B cell (primary cell): ENCODE measurements at regions not wholly inside any gene's neighbourhood (a gene's known extent, or its start where the extent isn't known, plus 50 kb on each side); places are given as distances from the start of the nearest gene placed in this dataset.

Experiments used
- ATAC-seq: fragments of 200-7000 bp; cut with Tn5 transposase; one replicate; pipeline ENCODE4 v1.10.0; 2021; ENCODE audit warnings: low read depth, mild to moderate bottlenecking, moderate number of reproducible peaks, moderate library complexity
- CTCF ChIA-PET: fragments of 350-600 bp; sonication (Branson Sonifier 250); formaldehyde crosslinking; loops from one replicate; lab custom pipeline; 2021; ENCODE audit warnings: antibody characterized with exemption, inconsistent platforms; lab: Charles Lee
- POLR2A ChIA-PET: fragments of 350-600 bp; sonication (Branson Sonifier 250); formaldehyde crosslinking; loops from one replicate; lab custom pipeline; 2021; ENCODE audit warnings: antibody characterized with exemption; lab: Charles Lee
- DNase-seq: peaks from one replicate; pipeline ENCODE4 v3.0.0; 2013
- H2AFZ ChIP-seq: 2 replicates; pipeline ENCODE4 v1.6.1; 2012; ENCODE audit warnings: mild to moderate bottlenecking, low read depth, low read length; ENCODE audit not compliant: insufficient read depth, poor library complexity, severe bottlenecking
- H3K27ac ChIP-seq, 2 donors: 1 replicate in 1 of 2; 2 replicates in 1 of 2; pipeline ENCODE4 v1.5.1; 2012 to 2013; ENCODE audit warnings: low read length in 2 of 2, mild to moderate bottlenecking in 2 of 2, moderate library complexity in 1 of 2
- H3K27me3 ChIP-seq, 4 experiments: fragments of 200-600 bp in 1 of 4; sonication (generic) in 1 of 4; replicated peaks in 1 of 4; 1 replicate in 2 of 4; 2 replicates in 2 of 4; pipeline versions ENCODE4 v1.6.1 to v1.7.0; 2013 to 2016; ENCODE audit warnings: low read length in 3 of 4, mild to moderate bottlenecking in 2 of 4, mixed read lengths in 1 of 4, moderate library complexity in 1 of 4; ENCODE audit not compliant: insufficient read depth in 4 of 4, control insufficient read depth in 3 of 4; ENCODE audit errors: control extremely low read depth in 1 of 4
- H3K36me3 ChIP-seq, 2 experiments: replicated peaks in 1 of 2; 1 replicate in 1 of 2; 2 replicates in 1 of 2; pipeline versions ENCODE4 v1.6.1 to v1.7.1; 2013; ENCODE audit warnings: low read length in 1 of 2; ENCODE audit not compliant: insufficient read depth in 2 of 2, control insufficient read depth in 1 of 2; ENCODE audit errors: control extremely low read depth in 1 of 2, extremely low read depth in 1 of 2
- H3K4me1 ChIP-seq, 2 donors: fragments of 200-600 bp in 1 of 2; sonication (generic) in 1 of 2; 1 replicate in 1 of 2; 2 replicates in 1 of 2; pipeline versions ENCODE4 v1.5.1 to v1.6.1; 2013 to 2017; ENCODE audit warnings: low read length in 2 of 2; ENCODE audit not compliant: control insufficient read depth in 2 of 2, insufficient read depth in 2 of 2
- H3K4me2 ChIP-seq: replicated peaks from 2 replicates; pipeline ENCODE3; 2012; ENCODE audit warnings: mild to moderate bottlenecking, low read depth, low read length; ENCODE audit not compliant: poor library complexity, severe bottlenecking
- H3K4me3 ChIP-seq, 5 experiments: fragments of 200-600 bp in 1 of 5; sonication (generic) in 1 of 5; 1 replicate in 3 of 5; 2 replicates in 2 of 5; pipeline versions ENCODE4 v1.5.1 to v1.7.0; 2011 to 2016; ENCODE audit warnings: low read length in 4 of 5, mild to moderate bottlenecking in 4 of 5, low read depth in 2 of 5, control low read depth in 1 of 5, moderate library complexity in 1 of 5; ENCODE audit not compliant: insufficient read depth in 1 of 5; ENCODE audit errors: control extremely low read depth in 1 of 5, extremely low read depth in 1 of 5
- H3K79me2 ChIP-seq: fragments of 200-600 bp; sonication (generic); one replicate; pipeline ENCODE4 v1.6.0; 2016; ENCODE audit warnings: low read length; ENCODE audit not compliant: control insufficient read depth, insufficient read depth
- H3K9ac ChIP-seq: fragments of 200-600 bp; sonication (generic); 2 replicates; pipeline ENCODE4 v1.6.1; 2017; ENCODE audit warnings: mild to moderate bottlenecking, low read length, moderate library complexity
- H3K9me3 ChIP-seq, 3 donors: one replicate each; pipeline versions ENCODE4 v1.6.1 to v1.7.1; 2013; ENCODE audit warnings: low read length in 2 of 3; ENCODE audit not compliant: control insufficient read depth in 2 of 3, insufficient read depth in 1 of 3; ENCODE audit errors: control extremely low read depth in 1 of 3
- H4K20me1 ChIP-seq: 2 replicates; pipeline ENCODE4 v1.6.0; 2012; ENCODE audit warnings: mild to moderate bottlenecking, low read length; ENCODE audit not compliant: insufficient read depth, control insufficient read depth, poor library complexity, severe bottlenecking
- H3K27ac Mint-ChIP-seq: one replicate; pipeline ENCODE4 v1.8.0; 2021; ENCODE audit warnings: mixed read lengths
- H3K27me3 Mint-ChIP-seq: one replicate; pipeline ENCODE4 v1.8.0; 2021; ENCODE audit warnings: mixed read lengths
- H3K4me1 Mint-ChIP-seq: one replicate; pipeline ENCODE4 v1.8.0; 2021; ENCODE audit warnings: mixed read lengths
- H3K4me3 Mint-ChIP-seq: one replicate; pipeline ENCODE4 v1.8.0; 2021; ENCODE audit warnings: mixed read lengths
- H3K9me3 Mint-ChIP-seq: one replicate; pipeline ENCODE4 v1.8.0; 2022; ENCODE audit warnings: mixed read lengths; ENCODE audit not compliant: insufficient read depth
- EZH2 ChIP-seq: IDR thresholded peaks from 2 replicates; pipeline ENCODE4 v1.6.1; 2012; ENCODE audit warnings: borderline replicate concordance, low read depth, mild to moderate bottlenecking, moderate library complexity, low read length; ENCODE audit not compliant: insufficient read depth, poor library complexity, severe bottlenecking
- WGBS: methylation state at CpG from one replicate; pipeline ENCODE4 v1.1.5; 2013; ENCODE audit warnings: missing lambda C conversion rate; ENCODE audit not compliant: insufficient coverage; 5-methylcytosine and 5-hydroxymethylcytosine counted together
- intact Hi-C: fragments of 100-400 bp; cut with micrococcal nuclease; formaldehyde crosslinking; loops from one replicate; pipeline ENCODE4 v1.10.0; 2022
- TF ChIP-seq, protein P1 (sequence below): fragments of 200-600 bp; IDR thresholded peaks from one replicate; pipeline ENCODE4 v1.8.0; 2022; ENCODE audit warnings: antibody characterized with exemption, mild to moderate bottlenecking

DNA sequence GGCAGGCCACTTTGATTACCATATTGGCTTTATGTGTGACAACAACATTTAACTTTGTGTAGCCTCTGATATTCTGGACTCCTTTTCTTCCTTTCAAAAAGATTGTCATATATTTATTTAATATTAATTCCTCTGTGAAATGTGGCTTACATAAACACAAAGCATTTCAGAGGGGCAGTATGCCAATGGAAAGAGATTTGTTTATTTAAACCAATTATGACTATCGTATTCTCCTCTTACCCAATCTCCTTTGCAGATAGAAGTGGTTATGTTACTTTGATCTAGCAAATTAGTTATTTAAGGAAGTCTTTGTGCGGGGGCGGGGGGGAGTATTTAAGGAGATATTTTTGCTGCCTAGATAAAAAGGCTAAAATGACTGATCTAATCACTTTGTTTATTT is 573.7 kb upstream of the KIF2B start:
- ChIA-PET CTCF (no interaction called here), POLR2A (no interaction called here)
- H3K9me3 Mint-ChIP-seq: peaks cover 8% of the 10 kb centered on the region
- ATAC-seq: no peak
- intact Hi-C loops: no loop called here
- no peak overlapping the region for H3K4me3 Mint-ChIP-seq
- H3K4me3 ChIP-seq: no peak overlapping the region
- no peaks in the 10 kb centered on the region for H3K27me3 Mint-ChIP-seq
- no peak for DNase-seq
- WGBS: no CpG with 5 or more reads among the region's 3 CpGs
- no peaks in the 10 kb centered on the region for H3K36me3 ChIP-seq
- H3K4me1 Mint-ChIP-seq: no peaks in the 10 kb centered on the region
- no peak overlapping the region for H2AFZ ChIP-seq
- H3K27ac ChIP-seq: no peak overlapping the region
- TF ChIP-seq EZH2: no peak
- TF ChIP-seq, protein P1, sequence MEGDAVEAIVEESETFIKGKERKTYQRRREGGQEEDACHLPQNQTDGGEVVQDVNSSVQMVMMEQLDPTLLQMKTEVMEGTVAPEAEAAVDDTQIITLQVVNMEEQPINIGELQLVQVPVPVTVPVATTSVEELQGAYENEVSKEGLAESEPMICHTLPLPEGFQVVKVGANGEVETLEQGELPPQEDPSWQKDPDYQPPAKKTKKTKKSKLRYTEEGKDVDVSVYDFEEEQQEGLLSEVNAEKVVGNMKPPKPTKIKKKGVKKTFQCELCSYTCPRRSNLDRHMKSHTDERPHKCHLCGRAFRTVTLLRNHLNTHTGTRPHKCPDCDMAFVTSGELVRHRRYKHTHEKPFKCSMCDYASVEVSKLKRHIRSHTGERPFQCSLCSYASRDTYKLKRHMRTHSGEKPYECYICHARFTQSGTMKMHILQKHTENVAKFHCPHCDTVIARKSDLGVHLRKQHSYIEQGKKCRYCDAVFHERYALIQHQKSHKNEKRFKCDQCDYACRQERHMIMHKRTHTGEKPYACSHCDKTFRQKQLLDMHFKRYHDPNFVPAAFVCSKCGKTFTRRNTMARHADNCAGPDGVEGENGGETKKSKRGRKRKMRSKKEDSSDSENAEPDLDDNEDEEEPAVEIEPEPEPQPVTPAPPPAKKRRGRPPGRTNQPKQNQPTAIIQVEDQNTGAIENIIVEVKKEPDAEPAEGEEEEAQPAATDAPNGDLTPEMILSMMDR: no peak
- no peaks in the 10 kb centered on the region for H3K27me3 ChIP-seq
- no peak overlapping the region for H3K4me2 ChIP-seq
- peaks cover 0 to 4% (median 0%) of the 10 kb centered on the region in 3 donors for H3K9me3 ChIP-seq
- no peak overlapping the region for H3K27ac Mint-ChIP-seq
- H3K4me1 ChIP-seq: no peaks in the 10 kb centered on the region
- no peak overlapping the region for H3K9ac ChIP-seq
- H4K20me1 ChIP-seq: no peaks in the 10 kb centered on the region
- H3K79me2 ChIP-seq: no peaks in the 10 kb centered on the region

DNA sequence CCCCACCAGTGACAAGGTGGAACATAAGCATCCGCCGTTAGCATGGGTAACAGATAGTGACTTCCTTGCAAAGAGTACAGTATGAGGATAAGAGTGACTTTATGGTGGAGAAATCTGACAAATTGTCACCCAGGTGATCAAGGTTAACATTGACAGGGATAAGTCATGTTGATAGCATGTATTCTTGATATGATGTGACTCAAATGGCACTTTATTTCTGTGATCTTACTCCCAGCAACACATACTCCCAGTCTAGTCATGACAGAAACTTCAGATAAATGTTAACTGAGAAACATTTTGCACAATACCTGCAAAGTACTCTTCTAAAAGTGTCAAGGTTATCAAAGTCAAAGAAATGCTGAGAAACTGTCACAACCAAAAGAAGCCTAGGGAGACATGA is 588.6 kb upstream of the KIF2B start:
- no peak for ATAC-seq
- Mint-ChIP-seq H3K4me1 (no peaks in the 10 kb centered on the region), H3K9me3 (peaks cover 13% of the 10 kb centered on the region), H3K27ac (no peak overlapping the region), H3K4me3 (no peak overlapping the region), H3K27me3 (no peaks in the 10 kb centered on the region)
- no peaks in the 10 kb centered on the region for H3K36me3 ChIP-seq
- no peaks in the 10 kb centered on the region for H3K27me3 ChIP-seq
- no peaks in the 10 kb centered on the region for H3K4me1 ChIP-seq
- no peaks in the 10 kb centered on the region for H3K79me2 ChIP-seq
- DNase-seq: no peak
- no peaks in the 10 kb centered on the region for H3K9me3 ChIP-seq
- TF ChIP-seq EZH2: no peak
- TF ChIP-seq, protein P1: no peak
- no peak overlapping the region for H2AFZ ChIP-seq
- ChIA-PET POLR2A (no interaction called here), CTCF (no interaction called here)
- H3K9ac ChIP-seq: no peak overlapping the region
- H3K4me3 ChIP-seq: no peak overlapping the region
- H3K4me2 ChIP-seq: no peak overlapping the region
- intact Hi-C loops: no loop called here
- no peak overlapping the region for H3K27ac ChIP-seq
- WGBS: 100% methylated on average over 2 of the region's 2 CpGs
- H4K20me1 ChIP-seq: no peaks in the 10 kb centered on the region
